ENCODE measurements at regions not wholly inside any gene's neighbourhood (a gene's known extent, or its start where the extent isn't known, plus 50 kb on each side); places are given as distances from the start of the nearest gene placed in this dataset.

DNA sequence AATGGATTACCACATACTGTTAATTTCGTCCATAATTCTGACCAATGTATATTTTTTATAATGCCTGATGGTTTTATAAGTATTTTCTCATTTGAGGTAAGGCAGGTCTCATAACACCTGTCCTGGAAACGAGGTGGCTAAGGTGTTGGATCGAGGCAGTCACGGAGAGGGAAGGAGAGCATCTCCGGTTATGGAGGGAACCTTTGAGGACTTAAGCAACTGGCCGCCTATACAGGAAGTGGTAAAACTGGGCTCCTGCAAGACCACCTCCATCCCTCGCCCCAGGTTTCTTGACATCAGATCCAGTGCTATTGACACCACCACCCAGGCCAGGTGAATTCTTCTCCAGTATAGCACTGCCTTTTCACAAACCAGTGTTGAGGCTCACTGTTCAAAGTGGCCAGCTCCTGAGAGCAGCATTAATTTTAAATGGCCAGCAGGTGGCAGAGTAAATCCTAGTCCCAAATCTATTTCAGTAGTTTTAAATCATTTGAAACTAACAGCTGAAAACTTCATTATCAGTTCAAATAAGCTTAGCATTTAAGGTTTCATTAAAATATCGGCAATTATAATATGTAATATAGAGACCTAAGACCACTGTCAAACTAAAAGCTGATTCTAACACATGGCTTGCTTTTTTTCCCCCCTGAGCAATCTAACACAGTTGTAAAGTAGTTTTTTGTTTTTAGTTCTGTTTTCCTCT is 100.8 kb downstream of the PPM1A start:
- DNase-seq = peak; percentile 45

GRCh38 chr14:60350366-60350720 is 101.3 kb downstream of the PPM1A start:
- no peak for DNase-seq

DNA sequence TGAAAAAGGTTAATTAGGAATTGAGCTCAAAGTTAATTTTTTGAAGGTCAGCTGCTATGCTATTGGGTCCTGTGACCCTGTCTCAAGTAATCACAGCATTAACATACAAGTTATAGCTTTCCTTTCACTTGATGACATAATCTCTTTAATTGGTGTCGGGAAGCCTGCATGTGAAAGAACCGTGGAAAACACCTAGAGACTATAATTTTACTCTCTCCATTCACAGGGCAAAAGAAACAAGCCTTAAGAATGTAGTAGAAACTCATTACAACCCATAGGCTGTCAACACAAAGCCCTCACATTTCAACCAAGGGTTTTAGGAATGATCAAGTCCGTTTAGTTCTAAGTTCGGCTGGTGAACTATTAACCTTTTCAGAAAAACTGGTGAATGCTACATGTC is 104.4 kb downstream of the PPM1A start:
- no peak for DNase-seq

GRCh38 chr14:60355768-60356167 is 106.7 kb downstream of the PPM1A start:
- DNase-seq = no peak

GRCh38 chr14:60356386-60356785 is 107.4 kb downstream of the PPM1A start:
- no peak for DNase-seq

DNA sequence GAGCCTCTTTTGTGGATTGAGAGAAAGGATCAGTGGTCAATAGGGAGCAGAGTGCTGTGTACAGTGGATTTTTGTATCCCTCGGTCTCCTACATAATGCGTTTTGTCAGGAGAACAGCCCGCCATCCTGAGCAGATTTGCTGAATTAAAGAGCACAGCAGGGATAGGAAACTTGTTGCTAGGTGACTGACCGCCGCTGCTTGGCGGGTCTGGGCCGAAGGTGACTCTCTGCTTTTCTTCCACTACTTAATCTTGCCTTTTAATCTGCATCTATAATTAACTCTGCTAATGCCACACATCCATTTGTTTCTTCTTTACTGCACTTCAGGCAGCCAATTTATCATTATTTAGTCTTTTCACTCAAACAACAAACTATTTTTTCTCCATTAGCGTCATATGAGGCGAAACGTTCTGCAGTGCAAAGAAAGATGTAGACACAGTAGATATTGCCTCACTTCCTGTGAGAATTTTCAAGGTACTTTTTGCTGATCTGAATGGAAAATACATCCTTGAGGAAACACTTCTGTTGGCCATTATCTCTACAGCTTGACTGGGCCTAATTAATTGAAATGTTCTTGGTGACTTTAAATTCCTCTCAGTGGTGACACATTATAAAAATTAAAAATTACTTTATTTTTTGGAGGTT is 108.0 kb downstream of the PPM1A start:
- peak; percentile 36 for DNase-seq

- DNase-seq = no peak
These were observed 108.6 kb downstream of the PPM1A start for GRCh38 chr14:60357551-60358149.

- DNase-seq = no peak
These were observed 114.3 kb downstream of the PPM1A start for GRCh38 chr14:60363275-60363674.

DNA sequence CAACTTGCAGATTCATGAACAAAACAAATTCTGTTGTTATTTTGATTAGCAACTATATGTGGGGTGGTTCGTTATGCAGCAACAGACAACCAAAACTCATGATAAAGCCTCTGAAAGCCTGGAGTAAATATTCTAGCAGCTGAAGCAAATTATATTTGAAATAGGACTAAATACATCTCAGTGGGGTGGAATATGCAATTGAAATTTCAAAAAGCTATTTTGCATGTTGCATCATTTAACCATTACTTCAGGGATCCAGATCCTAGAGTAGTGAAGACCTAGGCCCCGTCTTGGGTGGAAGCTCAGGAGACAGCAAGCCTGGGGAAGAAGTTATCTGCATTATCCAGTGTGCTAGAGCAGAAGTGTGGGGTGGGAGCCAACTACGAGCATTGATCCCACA is 114.7 kb downstream of the PPM1A start:
- no peak for DNase-seq

- DNase-seq = no peak
These were observed 104.0 kb downstream of the C14orf39 start for GRCh38 chr14:60381909-60382308.

Measured in NCI-H2107 (cell line).